GM18498 (cell line): ENCODE measurements at regions not wholly inside any gene's neighbourhood (a gene's known extent, or its start where the extent isn't known, plus 50 kb on each side); places are given as distances from the start of the nearest gene placed in this dataset.
"Not testable (repeated sequence)": the region's sequence is repeated elsewhere in the genome, so short reads cannot be mapped to it uniquely, and the experiment has no call there.

ENCODE experiments used
- ATAC-seq: cut with Tn5 transposase; IDR thresholded peaks from one replicate; pipeline ENCODE4 v1.9.1; 2021; ENCODE audit warnings: mild to moderate bottlenecking, moderate library complexity; ENCODE audit not compliant: unreplicated experiment

- ATAC-seq = no peak
Observed at GRCh38 chr12:18794000-18794399, 56.1 kb downstream of the CAPZA3 start.

GRCh38 chr12:18797604-18798003, 59.7 kb downstream of the CAPZA3 start:
- no peak for ATAC-seq

GRCh38 chr12:18798535-18799361, 60.8 kb downstream of the CAPZA3 start:
- no peak for ATAC-seq

GRCh38 chr12:18799561-18799960, 61.6 kb downstream of the CAPZA3 start:
- no peak for ATAC-seq

DNA sequence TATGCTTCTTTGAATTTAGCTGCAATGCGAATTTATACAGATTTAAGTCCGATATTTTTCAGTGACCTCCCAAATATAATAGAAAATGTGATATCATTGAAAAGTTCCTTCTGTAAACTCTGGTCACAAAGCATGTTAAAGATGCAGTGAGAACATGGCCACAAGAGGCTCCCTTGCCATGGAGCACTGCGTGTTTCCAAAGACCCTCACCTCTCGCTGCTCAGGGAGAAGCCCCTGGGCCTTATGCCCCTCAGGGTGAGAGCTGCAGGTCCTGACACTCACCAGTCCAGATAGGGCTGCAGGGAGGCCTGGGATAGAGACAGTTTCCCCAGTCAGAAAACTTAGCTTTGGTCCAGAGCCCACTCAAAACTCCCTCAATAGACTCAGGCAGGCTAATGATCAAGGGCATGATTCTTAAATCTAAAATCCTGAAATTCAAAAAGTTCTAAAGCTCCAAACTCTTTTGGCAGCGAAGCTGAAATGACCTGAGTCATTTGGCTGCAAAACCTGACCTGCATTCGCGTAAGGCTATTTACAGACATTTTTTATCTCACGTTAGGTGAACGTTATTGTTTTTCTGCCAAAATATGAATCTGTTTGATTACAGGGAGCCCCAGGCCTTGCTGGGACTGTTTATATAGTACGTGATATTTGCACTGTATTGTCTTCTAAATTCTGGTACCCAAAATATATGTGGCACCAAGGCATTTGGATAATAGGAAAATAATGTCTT, 67.8 kb downstream of the CAPZA3 start:
- no peak for ATAC-seq

DNA sequence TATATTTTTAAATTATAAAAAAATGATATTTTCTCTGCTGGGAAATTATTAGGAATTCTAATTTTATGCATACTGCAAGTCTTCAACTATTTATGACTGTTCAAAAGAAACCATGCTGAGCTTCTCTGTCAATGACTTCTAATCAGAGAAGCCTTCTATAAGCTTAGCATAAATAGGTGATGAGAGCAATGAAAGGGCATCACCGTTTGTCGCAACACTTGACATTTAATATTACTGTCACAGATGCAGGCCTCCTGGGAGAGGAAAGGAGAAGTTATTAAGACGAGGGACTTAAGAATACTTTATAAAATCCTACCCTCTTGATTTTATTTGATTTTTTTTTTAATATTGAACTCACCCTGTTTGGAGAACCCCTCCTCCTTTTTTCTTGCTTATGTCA, 69.8 kb downstream of the CAPZA3 start:
- ATAC-seq = no peak

- no peak for ATAC-seq
Observed at GRCh38 chr12:18808221-18808620, 70.3 kb downstream of the CAPZA3 start.

- ATAC-seq = no peak
Observed at GRCh38 chr12:18810537-18811253, 72.8 kb downstream of the CAPZA3 start.

DNA sequence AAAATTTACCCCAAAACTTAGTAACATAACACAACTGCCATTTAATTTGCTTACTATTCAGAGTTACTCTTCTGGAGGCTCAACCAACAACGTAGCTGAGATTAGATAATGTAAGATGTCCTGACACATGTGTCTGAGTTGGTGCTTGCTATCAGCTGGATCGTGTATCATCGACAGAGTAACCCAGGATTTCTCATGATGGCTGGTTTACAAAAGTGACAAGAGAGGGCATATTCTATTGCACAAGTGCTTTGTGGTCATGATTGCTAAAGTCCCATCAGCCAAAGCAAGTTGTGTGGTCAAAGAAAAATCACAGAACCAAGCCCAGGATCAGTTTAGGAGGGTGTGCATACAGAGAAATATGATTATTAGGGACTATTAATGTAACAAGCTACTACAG, 73.4 kb downstream of the CAPZA3 start:
- no peak for ATAC-seq

DNA sequence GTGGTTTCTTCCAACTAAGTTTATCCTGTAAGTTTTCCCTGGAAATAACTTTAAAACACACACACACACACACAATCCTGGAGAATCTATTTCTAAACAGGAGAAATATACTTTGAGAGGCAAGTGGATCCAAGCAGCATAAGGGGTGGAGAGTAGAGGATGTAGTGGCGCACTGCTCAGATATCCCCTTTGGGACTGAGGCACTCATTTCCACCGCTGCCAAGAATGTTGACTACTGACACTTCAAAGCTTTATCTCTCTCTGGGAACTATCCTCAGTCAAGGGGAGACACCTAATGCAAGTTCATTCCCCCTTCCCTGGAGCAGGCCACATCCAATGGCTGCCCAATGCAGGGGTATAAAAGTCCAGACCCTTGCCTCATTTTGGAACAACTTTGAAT, 75.8 kb downstream of the CAPZA3 start:
- no peak for ATAC-seq

- ATAC-seq = no peak
Observed at GRCh38 chr12:18818579-18819268, 80.8 kb downstream of the CAPZA3 start.

GRCh38 chr12:18819484-18819883, 81.6 kb downstream of the CAPZA3 start:
- ATAC-seq = no peak

- no peak for ATAC-seq
Observed at GRCh38 chr12:18823461-18823860, 85.5 kb downstream of the CAPZA3 start.

GRCh38 chr12:18824287-18824686, 86.4 kb downstream of the CAPZA3 start:
- ATAC-seq = no peak

DNA sequence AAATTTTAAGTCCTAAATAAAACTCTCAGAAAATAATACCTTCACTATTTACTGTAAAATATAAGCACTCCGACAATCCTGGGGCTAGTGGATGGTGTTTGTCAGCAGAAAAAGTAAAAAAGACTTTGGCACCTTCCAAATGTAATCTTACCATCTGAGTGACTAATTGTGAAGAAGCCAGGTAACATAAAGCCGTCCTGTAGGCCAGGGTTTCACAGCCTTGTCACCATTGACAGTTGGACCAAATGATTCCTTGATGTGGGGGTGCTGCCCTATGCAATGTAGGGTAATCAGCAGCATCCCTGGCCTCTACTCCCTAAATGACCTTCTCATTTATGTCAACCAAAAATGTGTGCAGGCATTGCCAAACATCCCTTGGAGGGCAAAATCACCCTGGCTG, 87.2 kb downstream of the CAPZA3 start:
- ATAC-seq = no peak

DNA sequence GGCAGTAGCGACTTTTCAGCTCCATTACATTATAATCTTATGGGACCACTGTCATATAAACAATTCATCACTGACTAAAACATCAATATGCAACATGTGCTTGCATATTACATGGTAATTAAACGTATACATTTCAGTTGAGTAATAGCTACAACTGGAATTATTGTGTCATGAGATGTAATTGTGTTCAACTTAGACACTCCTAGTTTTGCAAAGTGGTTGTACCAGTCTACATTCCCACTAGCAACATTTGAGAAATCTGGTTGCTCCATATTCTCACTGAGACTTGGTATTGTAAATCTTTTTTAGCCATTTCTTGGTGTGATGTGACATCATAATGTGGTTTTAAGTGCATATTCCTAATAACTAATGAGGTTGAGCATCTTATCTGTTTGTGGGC, 90.0 kb downstream of the CAPZA3 start:
- ATAC-seq = no peak

DNA sequence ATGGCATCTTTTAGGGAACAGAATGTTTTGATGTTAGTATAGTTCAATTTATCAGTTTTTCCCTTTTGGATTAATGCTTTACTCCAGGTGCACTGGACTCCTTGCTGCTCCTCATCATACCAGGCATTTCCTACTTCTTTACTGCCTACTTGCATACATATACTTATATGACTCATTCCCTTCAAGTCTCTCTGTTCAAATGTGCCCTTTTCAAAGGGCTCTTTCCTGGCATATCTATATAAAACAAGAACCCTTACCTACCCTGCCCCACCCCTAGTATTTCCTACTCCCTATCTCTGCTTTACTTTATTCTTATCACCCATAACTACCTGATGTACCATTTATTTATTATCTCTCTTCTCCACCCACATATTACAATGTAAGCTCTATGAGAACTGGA, 90.6 kb downstream of the CAPZA3 start:
- ATAC-seq = no peak

DNA sequence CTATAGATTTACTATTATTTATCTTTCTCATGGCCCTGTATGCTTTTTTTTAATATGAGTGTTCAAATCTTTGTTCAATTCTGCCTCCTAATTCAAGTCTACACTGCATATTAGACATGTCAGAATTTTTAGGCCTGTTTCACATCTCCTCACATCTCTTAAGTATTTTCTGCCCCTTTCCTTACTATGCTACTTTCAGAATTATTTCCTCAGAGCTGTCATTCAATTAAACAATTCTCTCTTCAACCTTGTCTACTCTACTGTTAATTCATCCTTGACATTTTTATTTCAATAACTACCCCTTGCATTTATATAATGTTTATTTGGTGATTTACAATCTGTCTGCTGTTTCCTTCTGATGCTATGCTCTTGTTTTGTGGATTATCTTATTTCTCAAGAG, 91.1 kb downstream of the CAPZA3 start:
- ATAC-seq = no peak

DNA sequence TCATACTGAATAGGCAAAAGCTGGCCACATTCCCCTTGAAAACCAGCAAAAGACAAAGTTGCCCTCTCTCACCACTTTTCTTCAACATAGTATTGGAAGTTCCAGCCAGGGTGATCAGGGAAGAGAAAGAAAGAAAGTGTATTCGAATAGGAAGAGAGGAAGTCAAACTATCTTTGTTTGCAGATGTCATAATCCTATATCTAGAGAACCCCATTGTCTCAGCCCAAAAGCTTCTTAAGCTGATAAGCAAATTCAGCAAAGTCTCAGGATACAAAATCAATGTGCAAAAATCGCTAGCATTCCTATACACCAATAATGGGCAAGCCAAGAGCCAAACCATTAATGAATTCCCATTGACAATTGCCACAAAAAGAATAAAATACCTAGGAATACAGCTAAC, 95.0 kb downstream of the CAPZA3 start:
- ATAC-seq = not testable (repeated sequence)

DNA sequence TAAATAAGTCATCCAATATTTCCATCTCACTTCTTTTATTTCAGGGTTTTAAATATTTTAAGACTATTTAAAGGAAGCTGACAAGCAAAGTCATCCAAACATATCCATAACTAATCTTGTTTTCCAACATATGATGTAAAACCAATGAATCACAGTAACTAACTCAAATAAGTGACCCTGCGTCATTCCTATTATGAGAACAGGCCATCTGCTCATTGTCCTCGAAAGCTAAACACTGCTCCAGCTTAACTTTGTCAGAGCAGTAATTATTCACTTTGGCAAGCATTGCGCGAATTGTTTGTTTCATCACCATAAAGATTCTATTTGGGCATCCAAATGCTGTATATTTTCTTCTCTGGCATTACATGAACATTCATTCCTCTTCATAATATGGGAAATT, 99.1 kb downstream of the CAPZA3 start:
- ATAC-seq = no peak

GRCh38 chr12:18837505-18837904, 99.6 kb downstream of the CAPZA3 start:
- ATAC-seq = no peak
